ENCODE measurements at regions not wholly inside any gene's neighbourhood (a gene's known extent, or its start where the extent isn't known, plus 50 kb on each side); places are given as distances from the start of the nearest gene placed in this dataset.
"Not testable (repeated sequence)": the region's sequence is repeated elsewhere in the genome, so short reads cannot be mapped to it uniquely, and the experiment has no call there.

DNA sequence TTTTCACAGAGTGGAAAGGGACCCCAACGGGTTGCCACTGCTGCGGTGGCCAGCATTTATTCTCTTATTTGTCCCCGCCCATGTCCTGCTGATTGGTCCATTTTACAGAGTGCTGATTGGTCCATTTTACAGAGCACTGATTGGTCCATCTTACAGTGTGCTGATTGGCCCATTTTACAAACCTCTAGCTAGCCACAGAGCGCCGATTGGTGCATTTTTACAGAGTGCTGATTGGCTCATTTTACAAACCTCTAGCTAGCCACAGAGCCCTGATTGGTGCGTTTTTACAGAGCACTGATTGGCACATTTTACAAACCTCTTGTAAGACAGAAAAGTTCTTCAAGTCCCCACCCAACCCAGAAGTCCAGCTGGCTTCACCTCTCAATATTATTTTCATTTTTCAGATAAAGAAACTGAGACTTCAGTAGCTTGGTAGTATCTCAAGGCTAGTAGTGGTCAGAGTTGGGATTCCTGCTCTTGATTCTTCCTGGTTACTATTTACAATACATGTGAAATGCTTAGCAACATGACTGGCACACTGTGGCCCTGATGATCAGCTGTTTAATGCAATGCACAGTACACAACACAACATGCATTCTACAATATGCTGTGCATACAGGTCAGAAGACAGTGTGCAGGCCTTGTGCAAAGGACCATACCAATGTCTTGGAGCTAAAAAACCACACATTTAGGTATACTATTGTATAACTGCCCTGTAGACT, 63.6 kb upstream of the BOD1 start:
- no peak for DNase-seq (ENCODE audit: insufficient read length, low spot score)
- no peak for TF ChIP-seq POLR2A (IDR thresholded peaks at IDR 0.05; ENCODE audit: low read depth, low read length)
- no peak for FAIRE-seq

DNA sequence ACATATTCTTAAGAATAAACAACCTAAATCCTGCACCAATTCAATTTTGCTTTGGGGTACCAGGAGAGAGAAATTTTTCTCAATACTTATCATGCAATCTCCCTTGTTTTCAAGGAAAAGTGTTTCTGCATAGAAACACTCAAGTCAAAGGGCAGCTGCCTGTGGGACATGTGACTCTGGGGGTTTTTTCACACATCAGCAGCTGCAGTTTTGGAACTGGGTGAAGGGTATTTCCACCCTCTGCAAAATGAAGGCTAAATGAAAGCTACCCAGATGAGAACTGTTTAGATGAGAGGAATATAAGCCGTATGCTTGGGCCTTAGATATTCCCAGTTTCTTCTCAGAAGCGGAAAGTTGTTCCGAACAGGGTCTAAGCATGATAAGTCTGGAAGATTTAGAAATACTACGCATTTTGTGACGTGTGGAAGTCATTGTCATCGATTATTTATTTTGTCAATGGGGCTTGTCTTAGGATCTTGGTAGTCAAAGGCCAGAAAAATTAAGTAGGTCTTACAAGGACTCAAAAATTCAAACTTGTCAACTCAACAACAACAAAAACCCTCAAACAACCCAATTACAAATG, 64.3 kb upstream of the BOD1 start:
- no peak for TF ChIP-seq POLR2A (IDR thresholded peaks at IDR 0.05; ENCODE audit: low read depth, low read length)
- DNase-seq (ENCODE audit: insufficient read length, low spot score) = no peak
- FAIRE-seq = no peak

GRCh38 chr5:173682313-173682712, 65.9 kb upstream of the BOD1 start:
- no peak for DNase-seq (ENCODE audit: insufficient read length, low spot score)
- TF ChIP-seq POLR2A (IDR thresholded peaks at IDR 0.05; ENCODE audit: low read depth, low read length) = no peak
- no peak for FAIRE-seq

- not testable (repeated sequence) for FAIRE-seq; DNase-seq (ENCODE audit: insufficient read length, low spot score)
Observed at GRCh38 chr5:173684535-173684934, 68.1 kb upstream of the BOD1 start.

DNA sequence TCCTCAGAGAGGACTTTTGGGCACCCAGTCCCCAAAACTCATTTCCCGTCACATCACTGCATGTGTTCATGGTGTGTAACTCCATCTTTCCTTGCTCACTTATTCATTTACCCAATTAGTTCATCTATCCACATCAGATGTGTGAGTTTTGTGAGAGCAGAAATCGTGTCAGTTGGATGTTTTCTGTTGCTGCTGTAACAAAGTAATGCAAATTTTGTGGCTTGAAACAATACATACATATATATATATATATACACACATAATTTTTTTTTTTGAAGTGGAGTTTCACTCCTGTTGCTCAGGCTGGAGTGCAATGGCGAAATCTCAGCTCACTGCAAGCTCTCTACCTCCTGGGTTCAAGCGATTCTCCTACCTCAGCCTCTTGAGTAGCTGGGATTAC, 70.5 kb upstream of the BOD1 start:
- no peak for FAIRE-seq
- DNase-seq (ENCODE audit: insufficient read length, low spot score) = no peak

GRCh38 chr5:173688703-173689102, 72.3 kb upstream of the BOD1 start:
- FAIRE-seq (no peak), DNase-seq (ENCODE audit: insufficient read length, low spot score) (no peak)
- no peak for TF ChIP-seq POLR2A (IDR thresholded peaks at IDR 0.05; ENCODE audit: low read depth, low read length)

More for the DNA sequence above, 70.5 kb upstream of the BOD1 start:
- TF ChIP-seq POLR2A (IDR thresholded peaks at IDR 0.05; ENCODE audit: low read depth, low read length) = no peak

DNA sequence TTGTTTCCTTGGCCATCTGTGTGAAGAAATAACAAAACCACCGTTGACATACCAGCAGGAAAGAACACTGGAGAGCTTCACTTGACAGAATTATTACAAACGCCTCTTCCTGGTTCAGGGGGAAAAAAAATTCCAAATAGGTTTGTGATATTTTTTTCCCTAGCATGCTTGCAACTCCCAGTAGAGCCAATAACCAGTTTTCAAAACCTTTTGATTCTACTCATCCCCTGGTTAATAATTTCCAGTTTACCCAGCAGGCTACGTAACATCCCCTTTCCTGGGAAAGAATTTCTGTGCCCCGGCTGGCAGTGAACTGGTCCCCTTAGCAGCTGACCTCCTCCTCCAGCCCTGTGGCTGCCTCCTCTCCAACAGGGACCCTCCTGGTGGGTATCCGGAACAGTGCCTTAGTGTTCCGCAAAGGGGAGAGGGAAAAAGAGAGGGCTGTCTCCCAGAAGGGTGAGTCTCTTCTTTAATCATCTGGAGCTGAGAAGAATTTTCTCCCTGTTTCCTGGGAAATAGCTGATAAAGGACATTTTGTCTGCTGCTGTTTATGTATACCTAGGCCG, 72.8 kb upstream of the BOD1 start:
- DNase-seq (ENCODE audit: insufficient read length, low spot score) (no peak), FAIRE-seq (no peak)
- TF ChIP-seq POLR2A (IDR thresholded peaks at IDR 0.05; ENCODE audit: low read depth, low read length) = no peak

DNA sequence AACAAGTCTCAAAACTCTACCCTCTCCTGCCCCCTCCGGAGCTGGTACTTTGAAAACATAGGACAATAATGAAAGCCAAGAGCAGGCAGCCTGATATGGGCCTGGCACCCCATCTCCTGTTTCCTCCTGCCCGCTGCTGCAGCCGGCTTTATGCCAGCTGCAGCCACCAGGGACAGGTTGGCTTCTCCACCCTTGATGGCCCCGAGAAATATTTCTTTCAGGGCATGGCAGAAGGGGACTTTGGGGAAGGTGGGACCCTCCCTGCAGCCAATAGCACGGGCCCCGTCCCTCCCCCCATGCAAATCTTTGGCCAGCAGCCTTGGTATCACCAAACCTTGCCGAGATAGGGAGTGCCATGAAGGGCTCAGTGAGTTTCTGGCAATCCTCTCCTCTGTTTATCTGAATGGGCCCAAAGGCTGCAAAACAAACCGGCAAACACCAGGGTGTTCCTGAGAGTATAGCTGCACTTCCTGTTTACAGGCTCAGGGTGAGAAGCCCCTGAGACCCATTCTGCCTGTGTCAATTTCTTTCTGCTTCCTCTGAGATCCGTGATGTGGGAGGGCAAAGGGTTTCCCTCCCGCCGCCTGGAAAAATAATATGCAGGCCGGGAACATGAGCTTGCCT, 73.4 kb upstream of the BOD1 start:
- FAIRE-seq = no peak
- no peak for DNase-seq (ENCODE audit: insufficient read length, low spot score)
- no peak for TF ChIP-seq POLR2A (IDR thresholded peaks at IDR 0.05; ENCODE audit: low read depth, low read length)

GRCh38 chr5:173691931-173692330, 75.5 kb upstream of the BOD1 start:
- TF ChIP-seq POLR2A (IDR thresholded peaks at IDR 0.05; ENCODE audit: low read depth, low read length) = no peak
- FAIRE-seq (no peak), DNase-seq (ENCODE audit: insufficient read length, low spot score) (no peak)

DNA sequence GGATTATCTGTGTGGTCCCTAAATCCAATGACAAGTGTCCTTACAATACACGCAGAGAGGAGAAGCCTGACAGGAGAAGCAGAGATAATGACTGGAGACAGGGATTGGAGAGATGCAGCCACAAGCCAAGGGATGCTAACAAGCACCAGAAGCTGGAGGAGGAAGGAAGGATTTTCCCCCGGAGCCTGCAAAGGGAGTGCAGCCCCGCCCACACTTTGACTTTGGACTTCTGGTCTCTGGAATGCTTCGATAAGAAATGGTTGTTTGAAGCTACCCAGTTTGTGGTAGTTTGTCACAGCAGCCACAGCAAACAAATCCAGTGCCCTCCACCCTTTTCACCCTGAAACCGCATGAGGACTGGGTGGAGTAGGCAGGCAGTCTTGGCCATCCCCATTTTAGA, 77.2 kb upstream of the BOD1 start:
- no peak for TF ChIP-seq POLR2A (IDR thresholded peaks at IDR 0.05; ENCODE audit: low read depth, low read length)
- FAIRE-seq (no peak), DNase-seq (ENCODE audit: insufficient read length, low spot score) (no peak)

GRCh38 chr5:173696216-173696615, 79.8 kb upstream of the BOD1 start:
- TF ChIP-seq POLR2A (IDR thresholded peaks at IDR 0.05; ENCODE audit: low read depth, low read length) = no peak
- FAIRE-seq (no peak), DNase-seq (ENCODE audit: insufficient read length, low spot score) (no peak)

- TF ChIP-seq POLR2A (IDR thresholded peaks at IDR 0.05; ENCODE audit: low read depth, low read length) = no peak
- DNase-seq (ENCODE audit: insufficient read length, low spot score) (no peak), FAIRE-seq (no peak)
Observed at GRCh38 chr5:173697931-173698579, 81.6 kb upstream of the BOD1 start.

- no peak for TF ChIP-seq POLR2A (IDR thresholded peaks at IDR 0.05; ENCODE audit: low read depth, low read length)
- no peak for FAIRE-seq
- no peak for DNase-seq (ENCODE audit: insufficient read length, low spot score)
Observed at GRCh38 chr5:173699966-173700365, 83.5 kb upstream of the BOD1 start.

- FAIRE-seq = no peak
- TF ChIP-seq POLR2A (IDR thresholded peaks at IDR 0.05; ENCODE audit: low read depth, low read length) = no peak
- no peak for DNase-seq (ENCODE audit: insufficient read length, low spot score)
Observed at GRCh38 chr5:173703466-173703865, 87.0 kb upstream of the BOD1 start.
